ENCODE measurements at regions not wholly inside any gene's neighbourhood (a gene's known extent, or its start where the extent isn't known, plus 50 kb on each side); places are given as distances from the start of the nearest gene placed in this dataset.
A peak's percentile ranks its signal among the peaks of the same experiment; 100 is the strongest.
"Not testable (repeated sequence)": the region's sequence is repeated elsewhere in the genome, so short reads cannot be mapped to it uniquely, and the experiment has no call there.

DNA sequence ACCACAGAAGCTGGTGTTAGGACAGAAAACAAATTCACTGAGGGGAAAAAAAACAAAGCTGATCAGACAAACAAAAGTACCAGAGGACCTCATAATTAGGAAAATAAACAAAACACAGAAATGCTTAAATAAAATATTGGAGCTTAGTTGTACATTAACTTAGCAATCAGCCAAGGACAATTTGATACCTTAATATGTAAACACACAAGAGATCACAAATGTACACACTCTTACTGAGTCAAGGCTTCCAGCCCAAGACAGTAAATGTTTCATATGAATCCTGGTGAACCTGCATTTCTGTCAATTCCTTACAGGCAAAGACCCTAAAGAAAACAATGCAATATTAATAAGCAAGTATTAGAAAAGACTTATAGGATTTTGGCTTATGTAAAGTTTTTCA lies 62.0 kb upstream of the SPTLC3 start:
- BruUV-seq (replicated peaks) = no TSS peak
- no peaks in the 10 kb centered on the region for H3K9me3 Mint-ChIP-seq (ENCODE audit: unreplicated experiment)
- CTCF ChIA-PET = interaction anchor here (0.7 to 6.5 kb wide), 7 partner anchors 18 to 316 kb away, joined by 3 to 31 read pairs (median 3); no protein-coding TSS in a partner anchor
- DNase-seq (ENCODE audit: unreplicated experiment) = no peak
- H3K4me1 Mint-ChIP-seq (ENCODE audit: insufficient read depth, unreplicated experiment) = no peaks in the 10 kb centered on the region
- TF ChIP-seq, protein P1, sequence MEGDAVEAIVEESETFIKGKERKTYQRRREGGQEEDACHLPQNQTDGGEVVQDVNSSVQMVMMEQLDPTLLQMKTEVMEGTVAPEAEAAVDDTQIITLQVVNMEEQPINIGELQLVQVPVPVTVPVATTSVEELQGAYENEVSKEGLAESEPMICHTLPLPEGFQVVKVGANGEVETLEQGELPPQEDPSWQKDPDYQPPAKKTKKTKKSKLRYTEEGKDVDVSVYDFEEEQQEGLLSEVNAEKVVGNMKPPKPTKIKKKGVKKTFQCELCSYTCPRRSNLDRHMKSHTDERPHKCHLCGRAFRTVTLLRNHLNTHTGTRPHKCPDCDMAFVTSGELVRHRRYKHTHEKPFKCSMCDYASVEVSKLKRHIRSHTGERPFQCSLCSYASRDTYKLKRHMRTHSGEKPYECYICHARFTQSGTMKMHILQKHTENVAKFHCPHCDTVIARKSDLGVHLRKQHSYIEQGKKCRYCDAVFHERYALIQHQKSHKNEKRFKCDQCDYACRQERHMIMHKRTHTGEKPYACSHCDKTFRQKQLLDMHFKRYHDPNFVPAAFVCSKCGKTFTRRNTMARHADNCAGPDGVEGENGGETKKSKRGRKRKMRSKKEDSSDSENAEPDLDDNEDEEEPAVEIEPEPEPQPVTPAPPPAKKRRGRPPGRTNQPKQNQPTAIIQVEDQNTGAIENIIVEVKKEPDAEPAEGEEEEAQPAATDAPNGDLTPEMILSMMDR (IDR thresholded peaks at IDR 0.05; ENCODE audit: unreplicated experiment) = no peak
- no peaks in the 10 kb centered on the region for H3K36me3 Mint-ChIP-seq (ENCODE audit: insufficient read depth, unreplicated experiment)
- H3K27me3 Mint-ChIP-seq (ENCODE audit: insufficient read depth, unreplicated experiment) = no peaks in the 10 kb centered on the region
- H3K27ac Mint-ChIP-seq (ENCODE audit: low read depth, unreplicated experiment) = no peak overlapping the region
- H3K4me3 Mint-ChIP-seq (ENCODE audit: unreplicated experiment) = no peak overlapping the region
- intact Hi-C loops (cut with micrococcal nuclease) = no loop called here
- POLR2A ChIA-PET = no interaction called here

DNA sequence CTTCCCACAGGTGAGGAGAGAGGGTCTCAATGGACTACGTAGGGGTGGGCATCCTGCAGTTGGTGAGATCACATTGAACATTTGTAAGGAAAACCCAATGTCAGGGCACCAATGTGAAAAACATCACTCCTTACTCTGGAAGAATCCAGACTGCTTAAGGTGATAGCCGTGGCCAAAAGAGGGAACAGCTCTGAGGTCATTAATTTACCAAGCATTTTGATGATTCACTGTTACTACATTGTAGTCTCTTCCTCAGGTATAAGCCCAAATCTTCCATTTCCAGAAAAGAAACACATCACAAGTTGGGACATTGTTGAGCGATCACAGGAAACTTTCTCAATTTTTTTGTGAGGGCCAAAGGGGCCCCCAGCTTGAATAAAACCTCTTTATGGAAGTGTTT lies 61.1 kb upstream of the SPTLC3 start:
- H3K9me3 Mint-ChIP-seq (ENCODE audit: unreplicated experiment) = no peaks in the 10 kb centered on the region
- intact Hi-C loops (cut with micrococcal nuclease) = no loop called here
- CTCF ChIA-PET = interaction anchor here (0.6 to 6.5 kb wide), 6 partner anchors 17 to 1231 kb away, joined by 3 to 31 read pairs (median 4); no protein-coding TSS in a partner anchor
- no peak overlapping the region for H3K27ac Mint-ChIP-seq (ENCODE audit: low read depth, unreplicated experiment)
- TF ChIP-seq, protein P1 (IDR thresholded peaks at IDR 0.05; ENCODE audit: unreplicated experiment) = no peak
- BruUV-seq (replicated peaks) = no TSS peak
- H3K4me1 Mint-ChIP-seq (ENCODE audit: insufficient read depth, unreplicated experiment) = no peaks in the 10 kb centered on the region
- H3K36me3 Mint-ChIP-seq (ENCODE audit: insufficient read depth, unreplicated experiment) = no peaks in the 10 kb centered on the region
- no peak overlapping the region for H3K4me3 Mint-ChIP-seq (ENCODE audit: unreplicated experiment)
- H3K27me3 Mint-ChIP-seq (ENCODE audit: insufficient read depth, unreplicated experiment) = no peaks in the 10 kb centered on the region
- POLR2A ChIA-PET = interaction anchor here (1.0 kb wide), 1 partner anchor 23 kb away, joined by 3 read pairs; no protein-coding TSS in a partner anchor
- no peak for DNase-seq (ENCODE audit: unreplicated experiment)

DNA sequence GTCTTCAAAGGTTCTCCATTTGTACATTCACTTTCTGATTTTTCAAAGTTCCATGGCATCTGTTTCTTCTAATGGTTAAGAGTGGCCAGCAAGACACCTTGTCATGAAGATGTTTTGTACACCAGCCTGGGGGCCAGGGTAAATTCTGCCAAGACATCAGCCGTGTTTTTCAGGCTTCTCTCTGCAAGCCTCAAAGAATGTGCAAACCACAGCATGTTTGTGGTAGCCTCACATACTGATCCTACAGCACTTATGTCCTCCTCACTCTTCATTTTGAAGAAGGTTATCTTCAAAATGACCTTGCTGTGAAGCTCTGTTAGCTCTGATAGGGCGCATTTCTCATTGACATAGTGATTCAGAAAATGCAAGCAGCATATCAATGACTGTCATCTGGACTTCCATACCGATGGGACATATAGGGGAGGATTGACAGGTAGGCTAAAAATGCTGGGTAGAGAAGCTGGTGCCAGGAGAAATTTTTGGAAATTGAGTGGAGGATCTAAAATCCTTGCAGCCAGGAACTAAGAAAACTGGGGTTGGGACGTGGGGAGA lies 59.3 kb upstream of the SPTLC3 start:
- Mint-ChIP-seq H3K27me3 (ENCODE audit: insufficient read depth, unreplicated experiment) (no peaks in the 10 kb centered on the region), H3K4me3 (ENCODE audit: unreplicated experiment) (no peak overlapping the region), H3K36me3 (ENCODE audit: insufficient read depth, unreplicated experiment) (no peaks in the 10 kb centered on the region), H3K9me3 (ENCODE audit: unreplicated experiment) (no peaks in the 10 kb centered on the region), H3K4me1 (ENCODE audit: insufficient read depth, unreplicated experiment) (no peaks in the 10 kb centered on the region), H3K27ac (ENCODE audit: low read depth, unreplicated experiment) (peak overlapping the region; percentile 49)
- TF ChIP-seq, protein P1 (IDR thresholded peaks at IDR 0.05; ENCODE audit: unreplicated experiment) = no peak
- intact Hi-C loops (cut with micrococcal nuclease) = no loop called here
- BruUV-seq (replicated peaks) = no TSS peak
- DNase-seq (ENCODE audit: unreplicated experiment) = no peak
- POLR2A ChIA-PET = interaction anchor here (0.6 kb wide), 1 partner anchor 595 kb away, joined by 3 read pairs; no protein-coding TSS in a partner anchor
- CTCF ChIA-PET = interaction anchor here (1.0 to 6.5 kb wide), 6 partner anchors 12 to 24 kb away, joined by 3 to 31 read pairs (median 4); no protein-coding TSS in a partner anchor

DNA sequence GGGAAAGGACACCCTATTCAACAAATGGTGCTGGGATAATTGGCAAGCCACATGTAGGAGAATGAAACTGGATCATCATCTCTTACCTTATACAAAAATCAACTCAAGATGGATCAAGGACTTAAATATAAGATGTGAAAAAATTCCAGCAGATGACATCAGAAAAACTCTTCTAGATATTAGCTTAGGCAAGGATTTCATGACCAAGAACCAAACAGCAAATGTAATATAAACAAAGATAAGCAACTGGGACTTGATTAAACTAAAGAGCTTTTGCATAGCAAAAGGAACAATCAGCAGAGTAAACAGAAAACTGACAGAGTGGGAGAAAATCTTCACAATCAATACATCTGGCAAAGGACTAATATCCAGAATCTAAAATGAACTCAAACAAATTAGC lies 54.5 kb upstream of the SPTLC3 start:
- ChIA-PET CTCF (interaction anchor here (0.6 to 3.7 kb wide), 4 partner anchors 12 to 438 kb away, joined by 3 to 21 read pairs (median 4); no protein-coding TSS in a partner anchor), POLR2A (interaction anchor here (0.9 kb wide), 1 partner anchor 9 kb away, joined by 3 read pairs; no protein-coding TSS in a partner anchor)
- H3K27me3 Mint-ChIP-seq (ENCODE audit: insufficient read depth, unreplicated experiment); H3K36me3 Mint-ChIP-seq (ENCODE audit: insufficient read depth, unreplicated experiment); H3K27ac Mint-ChIP-seq (ENCODE audit: low read depth, unreplicated experiment); DNase-seq (ENCODE audit: unreplicated experiment); intact Hi-C loops (cut with micrococcal nuclease); H3K4me1 Mint-ChIP-seq (ENCODE audit: insufficient read depth, unreplicated experiment); H3K9me3 Mint-ChIP-seq (ENCODE audit: unreplicated experiment); BruUV-seq (replicated peaks); H3K4me3 Mint-ChIP-seq (ENCODE audit: unreplicated experiment): not testable (repeated sequence)

Data from MCF 10A (cell line).